ENCODE measurements at regions not wholly inside any gene's neighbourhood (a gene's known extent, or its start where the extent isn't known, plus 50 kb on each side); places are given as distances from the start of the nearest gene placed in this dataset.

GRCh38 chr20:54860716-54861115 lies 385.3 kb downstream of the DOK5 start:
- TF ChIP-seq CTCF (IDR thresholded peaks at IDR 0.05) (no peak), POLR2A (IDR thresholded peaks at IDR 0.05) (no peak), POLR2AphosphoS5 (IDR thresholded peaks at IDR 0.05; ENCODE audit: insufficient read depth in 1 of 2, low read depth in 1 of 2) (no peak)

Measured in vagina (tissue), 2 donors.